PFSK-1 (cell line): ENCODE measurements at regions not wholly inside any gene's neighbourhood (a gene's known extent, or its start where the extent isn't known, plus 50 kb on each side); places are given as distances from the start of the nearest gene placed in this dataset.

Experiments
- POLR2AphosphoS5 ChIP-seq: IDR thresholded peaks from 2 replicates; pipeline ENCODE4 v1.6.1; 2012; ENCODE audit warnings: low read depth, mild to moderate bottlenecking, control low read depth, low read length, moderate library complexity
- REST ChIP-seq, 2 experiments: IDR thresholded peaks; 2 replicates each; pipeline versions ENCODE4 v1.6.1 to v1.8.0; 2011 to 2012; ENCODE audit warnings: low read depth in 2 of 2, low read length in 2 of 2, control low read depth in 1 of 2, inconsistent platforms in 1 of 2, mild to moderate bottlenecking in 1 of 2, moderate library complexity in 1 of 2; ENCODE audit not compliant: insufficient read depth in 1 of 2
- SIN3A ChIP-seq: IDR thresholded peaks from 2 replicates; pipeline ENCODE4 v1.6.1; 2012; ENCODE audit warnings: mild to moderate bottlenecking, low read length, moderate library complexity, borderline replicate concordance; ENCODE audit not compliant: insufficient read depth

GRCh38 chr5:82785882-82786509, 291.2 kb downstream of the TMEM167A start:
- TF ChIP-seq REST (IDR thresholded peaks at IDR 0.05; ENCODE audit: insufficient read depth in 1 of 2, low read depth in 2 of 2, low read length in 2 of 2) (no peak), POLR2AphosphoS5 (no peak), SIN3A (no peak)
